PC-9 (cell line): ENCODE measurements at regions not wholly inside any gene's neighbourhood (a gene's known extent, or its start where the extent isn't known, plus 50 kb on each side); places are given as distances from the start of the nearest gene placed in this dataset.

Experiments
- BruUV-seq: library from RNA; stranded (reverse); fragments of 400-500 nt; replicated peaks from 2 replicates; lab custom pipeline; 2021; lab: Mats Ljungman, UMichigan
- CTCF ChIA-PET: fragments of 300-600 bp; sonication (Branson Sonifier 250); formaldehyde crosslinking; loops from one replicate; lab custom pipeline; 2022; ENCODE audit warnings: antibody characterized with exemption; lab: Charles Lee
- POLR2A ChIA-PET: fragments of 300-600 bp; sonication (Branson Sonifier 250); formaldehyde crosslinking; loops from one replicate; lab custom pipeline; 2022; ENCODE audit warnings: antibody characterized with exemption; ENCODE audit not compliant: unreplicated experiment; lab: Charles Lee
- DNase-seq, 2 experiments: peaks; one replicate each; pipeline versions ENCODE4 v3.0.0 to v3.0.0-alpha.2; 2015 to 2022; ENCODE audit warnings: mixed read lengths in 1 of 2
- H2AFZ ChIP-seq: fragments of 200-600 bp; sonication (generic); 2 replicates; pipeline ENCODE4 v1.8.1; 2017; ENCODE audit warnings: antibody characterized with exemption
- H3F3A ChIP-seq: fragments of 200-600 bp; sonication (generic); 2 replicates; pipeline ENCODE4 v1.8.1; 2017; ENCODE audit warnings: antibody characterized with exemption, mild to moderate bottlenecking, low read depth; ENCODE audit not compliant: insufficient read depth
- H3K27ac ChIP-seq: fragments of 200-600 bp; sonication (generic); 2 replicates; pipeline ENCODE4 v1.6.1; 2016; ENCODE audit warnings: mixed run types
- H3K27me3 ChIP-seq: fragments of 200-600 bp; sonication (generic); 2 replicates; pipeline ENCODE4 v1.6.1; 2016; ENCODE audit warnings: low read depth, mixed run types; ENCODE audit not compliant: insufficient read depth
- H3K36me3 ChIP-seq: fragments of 200-600 bp; sonication (generic); 2 replicates; pipeline ENCODE4 v1.6.1; 2016; ENCODE audit warnings: low read depth, mixed run types
- H3K4me1 ChIP-seq: fragments of 200-600 bp; sonication (generic); replicated peaks from 2 replicates; pipeline ENCODE4 v1.6.1; 2016; ENCODE audit warnings: mixed run types; ENCODE audit not compliant: insufficient read depth
- H3K4me2 ChIP-seq: fragments of 200-600 bp; sonication (generic); 2 replicates; pipeline ENCODE4 v1.6.1; 2017; ENCODE audit warnings: mixed run types
- H3K4me3 ChIP-seq: fragments of 200-600 bp; sonication (generic); 2 replicates; pipeline ENCODE4 v1.6.1; 2016; ENCODE audit warnings: mixed run types
- H3K79me2 ChIP-seq: fragments of 200-600 bp; sonication (generic); 2 replicates; pipeline ENCODE4 v1.6.1; 2017; ENCODE audit warnings: low read depth, mixed run types
- H3K9me2 ChIP-seq: fragments of 200-600 bp; sonication (generic); 2 replicates; pipeline ENCODE4 v1.8.1; 2017; ENCODE audit warnings: mild to moderate bottlenecking; ENCODE audit not compliant: insufficient read depth
- H3K9me3 ChIP-seq: fragments of 200-600 bp; sonication (generic); 2 replicates; pipeline ENCODE4 v1.8.1; 2016; ENCODE audit warnings: low read depth; ENCODE audit not compliant: insufficient read depth
- H4K20me1 ChIP-seq: fragments of 200-600 bp; sonication (generic); 2 replicates; pipeline ENCODE4 v1.8.1; 2017; ENCODE audit not compliant: insufficient read depth
- CTCF ChIP-seq: fragments of 200-600 bp; sonication (generic); conservative IDR thresholded peaks from 2 replicates; pipeline ENCODE4 v1.6.1; 2017; ENCODE audit warnings: mixed run types, antibody characterized with exemption, mild to moderate bottlenecking, moderate library complexity
- EZH2 ChIP-seq: fragments of 200-600 bp; sonication (generic); IDR thresholded peaks from 2 replicates; pipeline ENCODE4 v1.8.0; 2017; ENCODE audit warnings: antibody characterized with exemption, low read depth
- intact Hi-C: fragments of 100-400 bp; cut with micrococcal nuclease; formaldehyde crosslinking; loops from one replicate; pipeline ENCODE4 v1.10.0; 2022; ENCODE audit not compliant: unreplicated experiment

DNA sequence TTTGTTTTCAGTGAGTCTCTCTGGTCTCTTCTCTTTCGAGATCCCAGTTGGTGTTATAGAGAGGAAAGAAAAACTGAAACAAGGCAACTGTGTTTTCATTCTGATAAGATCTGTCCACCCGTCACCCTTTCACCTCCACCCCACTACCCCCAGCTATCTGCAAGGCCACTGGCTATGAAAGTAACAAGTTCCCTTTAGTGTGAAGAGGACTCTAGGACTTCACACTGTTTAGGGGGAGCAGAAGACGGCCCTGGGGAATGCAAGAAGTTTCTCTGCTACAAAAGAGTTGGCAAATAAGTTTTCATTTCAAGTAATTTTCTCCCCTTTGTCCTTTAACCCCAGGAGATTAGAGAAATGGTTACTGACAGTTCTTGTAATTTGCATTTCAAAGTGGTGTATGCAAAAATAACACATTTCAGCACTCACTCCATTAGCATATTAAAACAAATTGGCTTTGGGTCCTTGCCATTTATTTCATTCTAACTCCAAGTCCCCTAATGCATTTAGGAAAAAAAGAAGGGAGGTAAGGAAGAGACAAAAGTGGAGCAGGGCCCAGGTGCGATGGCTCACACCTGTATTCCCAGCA is 79.6 kb upstream of the PPM1J start:
- ChIA-PET CTCF (no interaction called here), POLR2A (no interaction called here)
- Histone ChIP-seq H3K4me3 (no peak overlapping the region), H3K4me1 (peaks cover 12% of the 10 kb centered on the region), H3K36me3 (no peaks in the 10 kb centered on the region), H3K27me3 (no peaks in the 10 kb centered on the region), H3F3A (peaks cover 12% of the 10 kb centered on the region; the same call in 1 of the 2 replicates), H3K79me2 (no peaks in the 10 kb centered on the region), H3K9me3 (no peaks in the 10 kb centered on the region), H2AFZ (no peak overlapping the region), H3K27ac (no peak overlapping the region), H3K4me2 (no peak overlapping the region), H3K9me2 (no peaks in the 10 kb centered on the region), H4K20me1 (no peaks in the 10 kb centered on the region)
- no peak for TF ChIP-seq EZH2
- TF ChIP-seq CTCF: no peak
- no peak for DNase-seq
- BruUV-seq: no TSS peak
- intact Hi-C loops: no loop called here

GRCh38 chr1:112793631-112794565 is 78.8 kb upstream of the PPM1J start:
- no peaks in the 10 kb centered on the region for H3K36me3 ChIP-seq
- POLR2A ChIA-PET: no interaction called here
- no peak overlapping the region for H3K27ac ChIP-seq

GRCh38 chr1:112791723-112792104 is 76.6 kb upstream of the PPM1J start:
- no peak for DNase-seq
- H2AFZ ChIP-seq: no peak overlapping the region
- peaks cover 12% of the 10 kb centered on the region for H3K4me1 ChIP-seq
- BruUV-seq: no TSS peak
- no peaks in the 10 kb centered on the region for H3K9me2 ChIP-seq
- intact Hi-C loops: no loop called here
- CTCF ChIA-PET: no interaction called here
- TF ChIP-seq CTCF: no peak
- TF ChIP-seq EZH2: no peak
- H3K36me3 ChIP-seq: no peaks in the 10 kb centered on the region
- H3K4me3 ChIP-seq: no peak overlapping the region
- no peak overlapping the region for H3K4me2 ChIP-seq
- H3K27ac ChIP-seq: no peak overlapping the region
- POLR2A ChIA-PET: no interaction called here
- H3K79me2 ChIP-seq: no peaks in the 10 kb centered on the region
- peaks cover 12% of the 10 kb centered on the region; the same call in 1 of the 2 replicates for H3F3A ChIP-seq
- no peaks in the 10 kb centered on the region for H3K27me3 ChIP-seq
- H3K9me3 ChIP-seq: no peaks in the 10 kb centered on the region
- no peaks in the 10 kb centered on the region for H4K20me1 ChIP-seq

More at GRCh38 chr1:112793631-112794565, 78.8 kb upstream of the PPM1J start:
- TF ChIP-seq EZH2 (no peak), CTCF (no peak)
- Histone ChIP-seq H3K9me3 (no peaks in the 10 kb centered on the region), H4K20me1 (no peaks in the 10 kb centered on the region), H2AFZ (no peak overlapping the region), H3K4me2 (no peak overlapping the region), H3K27me3 (no peaks in the 10 kb centered on the region), H3K9me2 (no peaks in the 10 kb centered on the region), H3F3A (peaks cover 12% of the 10 kb centered on the region; the same call in 1 of the 2 replicates), H3K79me2 (no peaks in the 10 kb centered on the region), H3K4me1 (peaks cover 12% of the 10 kb centered on the region), H3K4me3 (no peak overlapping the region)
- CTCF ChIA-PET: no interaction called here
- no peak for DNase-seq
- no TSS peak for BruUV-seq
- intact Hi-C loops: no loop called here
